T1000 (cell line): ENCODE measurements at regions not wholly inside any gene's neighbourhood (a gene's known extent, or its start where the extent isn't known, plus 50 kb on each side); places are given as distances from the start of the nearest gene placed in this dataset.
A peak's percentile ranks its signal among the peaks of the same experiment; 100 is the strongest.
"Not testable (repeated sequence)": the region's sequence is repeated elsewhere in the genome, so short reads cannot be mapped to it uniquely, and the experiment has no call there.

Source experiments
- DNase-seq: peaks from one replicate; lab custom pipeline; 2025; ENCODE audit warnings: mixed read lengths; lab: John Stamatoyannopoulos, UW

DNA sequence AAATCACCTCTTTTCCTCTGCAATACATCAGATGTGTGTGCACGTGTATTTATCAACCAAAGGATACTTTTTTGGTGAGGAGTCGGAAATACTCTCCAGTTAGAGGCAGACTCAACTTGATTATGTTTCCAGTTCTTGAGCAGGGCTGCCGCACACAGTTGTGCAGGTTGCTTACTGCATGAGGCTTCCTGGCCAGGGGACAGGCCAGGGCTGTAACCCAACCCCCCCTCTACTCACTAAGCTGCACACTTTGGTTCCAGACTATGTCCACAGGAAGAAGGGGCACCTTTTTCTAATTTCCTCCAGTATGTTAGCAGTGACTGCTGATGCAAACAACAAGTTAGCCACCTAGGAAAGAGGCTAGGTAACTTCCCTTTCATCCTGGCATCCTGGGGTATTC lies 476.9 kb upstream of the TBL1XR1 start:
- DNase-seq = no peak

DNA sequence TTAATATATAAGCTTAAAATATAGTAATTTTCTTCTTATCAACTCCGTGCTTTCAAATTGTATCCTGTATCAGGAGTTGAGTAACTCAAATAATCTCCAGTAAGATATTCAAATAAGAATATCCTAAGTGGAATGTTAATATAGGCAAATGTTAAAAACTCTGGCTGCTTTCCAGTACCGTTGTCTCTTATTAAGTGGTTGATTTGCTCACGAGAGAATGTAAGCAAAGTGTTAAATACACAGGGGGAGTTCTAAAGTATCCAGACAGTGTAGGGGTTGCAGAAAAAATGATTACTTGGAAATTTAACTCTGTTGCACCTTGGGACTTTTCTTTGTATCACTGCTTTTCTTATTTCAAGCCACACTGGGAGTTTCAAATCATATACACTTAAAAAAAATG lies 478.9 kb upstream of the TBL1XR1 start:
- no peak for DNase-seq

DNA sequence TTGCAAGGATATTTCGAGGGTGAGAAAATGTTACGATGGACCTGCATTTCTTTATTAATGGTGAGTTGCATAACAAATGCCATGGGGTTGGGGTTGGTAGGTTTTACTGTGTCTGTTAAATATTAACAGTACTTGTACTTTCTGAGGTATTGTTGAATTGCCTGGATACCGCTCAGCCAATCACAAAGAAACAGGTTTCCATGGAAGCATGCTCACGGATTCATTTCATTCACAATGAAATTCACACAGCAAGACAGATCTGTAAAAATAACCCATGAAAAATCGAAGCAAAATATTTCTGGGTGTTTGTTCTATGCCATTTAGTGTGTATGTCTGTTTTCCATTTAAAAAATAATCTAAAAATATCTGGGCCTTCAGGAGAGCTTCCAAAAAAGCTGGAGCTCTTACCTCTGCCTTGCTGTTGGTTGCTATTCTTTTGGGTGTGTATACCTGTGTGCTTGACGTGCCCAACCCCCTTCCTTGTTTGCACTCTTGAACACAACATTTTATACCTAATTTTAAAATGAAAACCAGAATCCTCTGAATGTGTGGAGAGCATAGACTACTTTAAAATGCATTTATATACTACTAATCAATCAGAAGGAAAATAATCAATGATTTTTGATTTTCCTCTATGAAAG lies 479.8 kb upstream of the TBL1XR1 start:
- DNase-seq = no peak

DNA sequence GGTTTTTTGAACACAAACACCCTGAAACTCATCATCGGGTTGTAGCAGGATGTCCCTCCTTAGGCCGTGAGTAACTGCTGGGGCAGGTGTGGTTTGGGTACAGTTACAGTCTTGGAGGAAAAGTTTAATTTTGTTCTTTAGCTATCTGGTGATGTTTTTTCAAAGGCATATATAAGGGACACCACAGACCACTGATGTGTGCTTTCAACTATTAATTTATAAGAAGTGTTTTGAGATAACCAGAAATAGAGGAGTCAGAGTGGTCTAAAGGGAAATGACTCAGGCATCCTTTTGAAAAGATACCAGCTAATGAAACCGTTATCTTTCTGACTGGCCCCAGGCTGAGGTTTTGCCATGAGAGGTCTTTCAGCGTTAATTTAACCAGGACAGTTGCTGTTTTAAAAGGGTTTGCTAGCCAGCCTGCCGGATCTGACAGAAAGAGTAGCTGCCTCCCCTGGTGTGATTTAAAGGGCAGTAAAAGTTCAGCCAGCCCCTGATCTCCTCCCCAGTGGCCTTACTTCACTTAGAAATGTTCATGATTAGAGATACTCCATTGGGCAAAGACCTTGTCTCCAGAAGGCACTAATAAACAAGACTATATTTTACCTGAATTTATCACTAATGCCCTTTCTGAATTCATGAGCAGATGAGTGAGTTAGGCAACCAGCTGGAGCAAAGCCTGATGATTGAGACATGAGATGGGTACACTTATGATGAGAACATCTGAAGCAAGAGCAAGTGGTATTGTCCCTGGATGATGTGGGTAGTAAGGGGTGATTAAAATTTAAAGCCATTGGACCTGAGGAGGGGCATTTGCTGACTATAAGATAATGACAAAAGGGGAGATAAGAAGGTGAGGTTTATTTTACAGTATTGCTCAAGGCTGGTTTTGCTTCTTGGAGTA lies 482.5 kb upstream of the TBL1XR1 start:
- peak; percentile 12 for DNase-seq

DNA sequence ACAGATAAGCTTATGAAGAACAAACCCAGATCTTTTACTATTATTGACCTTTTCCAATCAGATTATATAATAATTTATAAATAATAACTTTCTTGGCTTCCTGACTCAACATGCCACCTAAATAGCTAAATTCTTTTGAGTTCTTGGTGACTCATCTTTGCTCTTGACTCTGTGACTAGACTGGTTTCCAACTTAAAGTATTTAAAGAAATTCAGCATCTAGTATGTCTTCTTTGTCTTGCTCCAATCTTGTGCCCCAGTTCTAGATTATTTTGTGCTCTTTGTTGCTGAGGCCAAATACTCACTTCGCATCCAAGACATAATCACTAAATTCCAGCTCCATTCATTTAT lies 483.2 kb upstream of the TBL1XR1 start:
- DNase-seq = no peak

DNA sequence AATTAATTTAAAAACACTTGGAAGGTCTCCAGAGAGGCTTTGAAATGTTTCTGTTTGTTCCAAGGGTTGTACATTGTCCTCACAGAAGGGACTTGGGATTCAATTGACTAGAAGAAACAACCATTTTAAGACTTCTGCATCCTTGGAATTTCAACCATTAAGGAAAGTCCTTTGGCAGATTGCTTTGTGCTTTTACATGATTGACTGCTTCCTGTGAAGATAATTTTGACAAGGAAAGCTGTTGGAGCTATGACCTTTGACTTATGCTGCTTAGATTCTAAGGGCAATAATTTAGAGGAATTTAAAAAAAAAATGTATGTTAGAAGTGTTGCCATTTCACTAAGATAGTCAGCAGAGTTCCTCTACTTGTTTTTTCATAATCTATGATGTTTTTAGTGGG lies 483.9 kb upstream of the TBL1XR1 start:
- DNase-seq = no peak

DNA sequence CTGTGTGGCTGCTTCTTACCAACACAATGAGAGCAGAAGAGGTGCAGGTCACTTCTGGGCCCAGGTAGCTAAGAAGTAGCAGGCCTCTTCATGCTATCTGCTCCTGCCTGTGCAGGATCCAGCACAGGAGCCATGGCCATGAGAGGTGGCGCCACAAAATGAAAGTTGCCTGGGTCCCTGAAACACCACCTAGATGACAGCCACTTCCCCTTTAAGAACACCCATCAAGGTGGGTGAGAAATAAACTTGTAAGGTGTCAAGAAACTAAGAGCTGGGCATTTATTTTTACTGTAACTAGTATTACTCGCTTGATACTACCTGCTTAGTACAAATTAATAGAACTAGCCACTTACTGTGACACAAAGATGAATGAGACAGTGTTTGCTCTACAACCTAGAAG lies 484.6 kb upstream of the TBL1XR1 start:
- DNase-seq = no peak

DNA sequence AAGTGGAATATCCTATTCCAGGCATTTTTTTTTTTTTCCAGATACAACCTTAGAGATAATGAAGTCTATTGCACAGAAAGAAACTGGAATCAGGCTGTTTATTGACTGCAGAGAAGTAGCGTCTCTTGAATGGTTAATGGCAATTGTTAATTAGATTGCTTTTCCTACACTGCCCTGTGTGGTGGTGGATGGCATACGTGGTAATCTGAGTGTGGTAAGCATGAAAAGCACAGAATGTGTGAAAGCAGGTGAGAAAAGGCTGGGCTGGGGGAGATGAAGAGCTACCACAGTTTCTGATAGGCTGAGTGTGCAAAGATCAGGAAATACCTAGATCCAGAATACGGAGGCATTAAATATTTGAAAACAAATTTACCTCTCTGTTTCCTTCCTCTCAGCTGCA lies 486.3 kb upstream of the TBL1XR1 start:
- no peak for DNase-seq

DNA sequence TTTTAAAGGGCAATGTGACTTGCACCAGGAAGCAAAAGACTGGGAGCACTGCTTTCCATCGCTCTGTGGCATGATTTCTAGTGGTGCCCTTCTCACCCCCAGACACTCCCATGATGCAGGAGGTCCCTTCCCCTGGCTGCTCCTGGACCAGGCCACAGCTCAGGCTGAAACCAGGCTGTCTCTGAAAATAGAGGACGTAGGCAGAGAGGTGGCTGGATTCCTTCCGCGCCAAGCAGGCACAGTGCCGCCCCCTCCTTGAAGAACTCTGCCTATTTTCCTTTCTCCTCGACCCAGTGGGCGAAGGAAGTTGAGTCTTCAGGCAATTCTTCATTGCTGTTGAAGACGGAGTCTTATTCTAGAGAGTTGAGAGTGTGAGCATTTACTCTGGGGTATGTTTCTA lies 489.4 kb upstream of the TBL1XR1 start:
- no peak for DNase-seq

DNA sequence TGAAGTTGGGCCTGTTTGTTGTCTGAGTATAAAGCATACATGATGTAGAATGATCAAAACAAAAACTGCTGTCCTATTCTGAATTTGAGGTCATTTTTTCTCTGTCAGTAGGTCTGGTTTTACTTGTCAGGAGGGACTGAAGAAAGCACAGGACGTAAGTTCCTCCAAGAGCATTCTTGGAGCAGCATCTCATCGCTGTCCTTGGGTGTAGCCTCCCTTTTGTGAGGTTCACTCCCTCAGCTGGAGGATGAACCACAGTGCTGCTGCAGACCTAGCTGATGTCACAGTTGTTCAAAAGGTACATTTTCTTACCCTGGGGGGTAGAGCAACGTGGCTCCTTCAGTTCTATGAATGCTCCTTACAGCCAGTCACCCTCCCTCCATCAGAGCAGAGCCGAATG lies 490.0 kb upstream of the TBL1XR1 start:
- no peak for DNase-seq

DNA sequence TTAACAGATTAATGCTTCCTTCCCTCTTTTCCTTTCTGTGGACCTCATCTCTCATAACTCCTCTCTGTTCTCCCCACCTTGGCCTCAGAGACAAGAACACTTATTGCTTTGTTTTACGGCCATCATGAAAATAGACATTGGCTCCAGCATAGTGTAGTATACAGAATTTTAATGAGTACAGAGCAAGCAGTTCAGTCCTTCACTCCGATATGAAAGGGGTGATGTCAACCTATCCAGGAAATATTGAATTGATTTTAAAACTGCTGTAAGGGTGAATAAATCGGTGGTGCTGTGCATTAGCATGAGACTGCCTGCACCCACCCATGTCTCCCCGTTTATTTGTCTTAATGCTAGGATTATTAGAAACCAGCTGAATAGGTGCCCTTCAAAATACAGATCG lies 490.9 kb upstream of the TBL1XR1 start:
- DNase-seq = no peak

DNA sequence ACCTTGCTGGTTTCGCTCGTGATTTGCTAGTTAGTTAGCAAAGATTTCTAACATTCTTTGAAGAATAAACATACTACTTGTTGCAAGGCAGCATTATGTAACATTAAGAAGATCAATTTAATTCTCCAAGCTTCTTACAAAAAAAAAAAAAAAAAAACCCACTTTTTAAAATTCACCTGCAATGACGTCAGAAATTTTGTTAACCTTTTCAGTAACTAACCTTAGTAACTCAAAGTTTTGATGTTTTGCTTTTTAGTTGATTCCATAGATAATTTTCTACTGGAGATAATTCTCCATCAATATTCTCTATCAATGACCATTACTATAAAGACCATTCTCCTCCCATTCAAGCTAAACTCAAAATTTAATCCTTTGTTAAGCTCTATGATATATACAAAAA lies 491.8 kb upstream of the TBL1XR1 start:
- DNase-seq = no peak

DNA sequence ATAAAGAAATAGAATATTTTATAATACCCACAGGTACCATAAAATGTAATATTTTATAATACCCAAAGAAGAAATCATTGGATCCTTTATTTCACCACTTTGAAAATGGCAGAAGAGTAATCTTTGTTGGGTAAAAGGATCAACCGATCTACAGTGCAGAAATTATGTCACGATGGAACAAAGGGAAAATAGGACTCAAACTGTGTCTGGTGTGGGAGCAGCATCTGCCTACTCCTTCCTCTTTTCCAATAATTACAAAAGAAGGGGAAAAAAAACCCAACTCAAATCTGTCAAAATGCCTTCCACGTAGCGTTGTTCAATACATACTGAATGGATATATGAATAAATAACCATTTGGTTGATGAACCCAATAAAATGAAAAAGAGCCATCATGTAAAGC lies 492.6 kb upstream of the TBL1XR1 start:
- no peak for DNase-seq

DNA sequence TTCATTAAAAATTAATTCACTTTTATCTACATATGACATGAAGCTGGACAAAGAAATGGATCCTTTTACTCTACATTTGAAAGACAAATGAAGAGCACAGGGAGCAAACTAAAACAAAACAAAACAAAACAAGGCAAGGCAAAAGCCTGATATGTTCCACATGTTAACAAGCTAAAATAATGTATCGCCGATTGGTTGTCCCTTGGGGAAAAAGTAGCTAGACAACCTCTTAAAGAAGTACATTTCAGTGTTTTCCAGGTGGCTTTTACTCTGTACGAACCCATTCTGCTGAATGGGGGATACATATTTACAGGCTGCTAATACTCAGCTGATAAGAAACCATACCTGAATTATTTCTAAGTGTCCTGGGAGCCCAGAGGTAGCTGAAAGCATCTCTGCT lies 493.0 kb upstream of the TBL1XR1 start:
- DNase-seq = no peak

DNA sequence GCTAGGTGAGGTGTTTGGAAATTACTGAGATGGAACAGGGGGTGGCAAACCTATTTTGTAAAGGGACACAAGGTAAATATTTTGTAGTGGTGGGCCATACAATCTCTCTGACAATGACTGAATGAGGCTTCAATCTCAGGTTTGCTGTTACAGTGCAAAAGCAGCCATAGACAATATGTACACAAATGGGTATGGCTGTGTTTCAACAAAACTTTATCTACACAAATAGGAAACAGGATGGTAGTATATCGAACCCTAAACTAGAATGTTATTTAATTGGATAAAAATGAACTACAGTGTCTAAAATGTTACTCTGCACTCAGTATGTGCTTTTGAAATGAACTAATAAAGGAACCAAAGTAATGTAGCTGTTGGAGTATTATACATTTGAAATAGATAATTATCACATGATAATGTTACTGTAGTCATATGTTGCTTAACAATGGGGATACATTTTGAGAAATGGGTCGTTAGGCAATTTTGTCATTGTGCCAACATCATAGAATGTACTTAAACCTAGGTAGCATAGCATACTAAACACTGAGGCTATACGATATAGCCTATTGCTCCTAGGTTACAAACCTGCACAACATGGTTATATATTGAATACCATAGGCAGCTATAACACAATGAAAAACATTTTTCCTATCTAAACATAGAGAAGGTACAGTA lies 495.2 kb upstream of the TBL1XR1 start:
- DNase-seq = no peak

DNA sequence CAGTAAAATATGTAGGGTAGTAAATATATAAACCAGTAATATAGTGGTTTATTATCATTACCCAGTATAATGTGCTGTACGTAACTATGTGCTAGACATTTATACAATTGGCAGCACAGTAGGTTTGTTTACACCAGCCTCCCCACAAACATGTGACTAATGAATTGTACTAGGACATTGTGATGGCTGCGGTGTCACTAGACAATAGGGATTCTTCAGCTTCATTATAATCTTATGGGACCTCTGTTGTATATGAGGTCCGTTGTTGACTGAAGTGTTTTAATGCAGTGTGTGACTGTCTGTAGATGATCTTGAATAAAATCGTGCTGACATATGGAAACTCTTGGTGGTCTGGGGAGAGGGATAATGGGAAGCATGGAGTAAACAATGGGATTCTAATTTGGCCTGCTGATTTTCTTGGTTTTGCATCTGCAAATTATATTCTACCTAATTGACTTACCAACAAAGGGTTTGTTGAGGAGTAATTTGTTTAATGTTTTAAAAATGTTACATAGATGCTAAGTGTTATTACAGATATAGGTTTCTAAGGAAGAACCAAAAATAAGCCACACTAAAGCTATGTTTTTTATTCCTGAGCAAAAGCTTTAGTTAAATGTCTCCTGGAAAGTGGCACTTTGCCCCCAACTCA lies 496.5 kb upstream of the TBL1XR1 start:
- no peak for DNase-seq

DNA sequence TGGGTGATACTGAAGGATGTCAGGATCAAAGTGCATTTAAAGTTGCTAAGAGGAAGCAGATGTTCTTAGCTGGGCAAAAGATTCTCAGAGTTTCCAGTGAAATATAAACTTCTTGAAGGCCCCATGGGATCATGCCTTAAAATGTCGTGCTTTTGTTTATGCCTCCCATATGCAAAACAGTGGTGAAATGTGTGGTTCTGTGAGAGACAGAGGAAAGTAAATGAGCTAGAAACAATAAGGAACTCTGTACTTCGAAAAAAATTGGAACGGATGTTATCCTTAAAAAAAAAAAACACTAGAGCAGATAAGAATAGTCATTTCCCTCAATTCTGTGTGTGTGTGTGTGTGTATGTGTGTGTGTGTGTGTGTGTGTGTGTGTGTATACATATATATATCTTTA lies 497.0 kb upstream of the TBL1XR1 start:
- DNase-seq = no peak

DNA sequence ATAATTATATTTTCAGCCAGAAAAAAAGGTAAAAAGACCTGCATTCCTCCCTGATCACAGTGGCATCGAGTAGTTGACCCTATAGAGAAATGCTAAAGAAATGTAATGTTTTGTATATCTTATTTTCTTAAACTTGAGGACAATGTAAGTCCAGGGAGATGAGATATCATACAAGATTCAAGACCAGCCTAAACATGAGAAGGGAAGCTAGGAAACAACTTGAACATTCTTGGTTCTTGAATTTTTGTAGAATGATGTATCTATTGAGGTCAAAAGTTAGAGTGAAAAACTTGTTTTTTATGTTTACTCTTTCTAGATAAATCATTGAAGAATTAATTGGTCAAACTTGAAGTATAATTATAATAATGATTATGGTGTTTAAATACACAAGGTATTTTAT lies 497.7 kb upstream of the TBL1XR1 start:
- no peak for DNase-seq

DNA sequence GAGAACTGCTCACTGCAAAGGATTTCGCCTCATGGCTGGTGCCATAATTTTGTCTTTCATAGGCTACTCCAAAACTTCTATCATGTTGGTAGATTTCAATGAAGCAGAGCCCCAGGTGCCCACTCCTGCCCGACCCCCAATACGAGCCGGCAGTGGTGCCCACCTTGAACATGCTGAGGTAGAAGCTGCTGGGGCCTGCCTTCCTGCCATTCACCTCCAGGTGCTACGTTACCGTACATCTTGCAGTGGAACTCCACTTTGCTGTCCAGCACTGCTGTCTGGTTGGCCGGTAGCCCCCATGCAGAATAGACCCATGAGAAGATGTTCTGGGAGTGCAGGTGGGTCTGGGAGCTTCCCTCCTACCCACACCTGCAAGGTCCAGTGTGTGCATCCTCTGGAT lies 502.8 kb upstream of the TBL1XR1 start:
- DNase-seq = no peak

DNA sequence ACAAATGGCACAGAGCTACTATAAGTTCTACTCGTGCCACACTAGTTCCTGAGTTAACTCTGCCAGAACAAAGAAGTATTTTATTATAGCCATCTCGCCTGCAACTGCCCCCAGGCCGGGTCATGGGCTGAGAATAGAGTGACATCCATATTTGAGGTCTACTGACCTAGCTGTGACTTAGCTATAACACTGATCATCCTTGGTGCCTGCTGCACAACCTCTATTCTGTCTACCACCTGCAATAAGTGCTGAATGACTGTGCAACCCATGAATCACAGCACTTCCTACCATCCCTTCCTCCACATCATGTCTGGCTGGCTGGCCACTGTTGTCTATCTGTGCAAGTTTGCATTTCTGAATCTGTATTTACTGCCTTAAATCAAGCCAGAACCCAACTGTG lies 506.5 kb upstream of the TBL1XR1 start:
- DNase-seq = no peak

DNA sequence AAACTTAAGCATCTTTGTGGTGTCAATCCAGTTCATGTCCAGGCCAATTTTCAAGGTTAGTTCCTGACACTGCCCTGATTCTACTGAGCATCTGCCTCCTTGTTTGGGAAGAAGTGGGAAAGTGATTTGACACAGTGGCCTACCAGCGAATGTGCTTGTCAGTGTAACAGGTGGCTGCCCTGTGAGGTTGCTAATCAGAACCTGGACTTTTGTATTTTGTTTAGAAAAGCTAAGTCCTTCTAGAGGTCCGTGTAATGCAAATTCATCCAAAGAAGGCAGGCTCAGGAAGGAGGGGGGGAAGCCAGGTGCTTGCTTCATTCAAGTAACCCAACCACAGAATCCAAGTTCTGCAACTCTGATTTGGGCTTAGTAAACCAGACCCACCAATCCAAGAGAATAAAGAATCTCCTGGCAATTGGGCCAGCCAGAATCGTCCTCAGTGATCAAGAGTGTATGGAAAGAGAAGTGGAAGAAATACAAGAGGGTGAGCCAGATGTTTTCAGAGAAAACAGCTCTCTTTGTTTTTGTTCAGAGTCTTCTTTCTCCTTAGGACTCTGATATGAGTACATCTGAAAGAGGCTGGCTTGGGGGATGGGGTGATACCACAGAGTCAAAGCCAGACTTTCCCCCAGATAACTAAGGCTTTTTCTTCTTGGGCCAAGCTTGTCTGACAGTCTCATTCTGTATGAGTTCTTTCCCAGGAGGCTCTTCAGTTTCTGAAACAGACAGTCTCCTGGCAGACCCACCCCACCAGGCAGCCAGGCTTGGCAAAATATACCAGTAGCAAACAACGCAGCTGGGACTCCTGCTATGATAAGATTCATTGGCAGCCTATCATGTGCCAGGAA lies 508.9 kb upstream of the TBL1XR1 start:
- DNase-seq = no peak

DNA sequence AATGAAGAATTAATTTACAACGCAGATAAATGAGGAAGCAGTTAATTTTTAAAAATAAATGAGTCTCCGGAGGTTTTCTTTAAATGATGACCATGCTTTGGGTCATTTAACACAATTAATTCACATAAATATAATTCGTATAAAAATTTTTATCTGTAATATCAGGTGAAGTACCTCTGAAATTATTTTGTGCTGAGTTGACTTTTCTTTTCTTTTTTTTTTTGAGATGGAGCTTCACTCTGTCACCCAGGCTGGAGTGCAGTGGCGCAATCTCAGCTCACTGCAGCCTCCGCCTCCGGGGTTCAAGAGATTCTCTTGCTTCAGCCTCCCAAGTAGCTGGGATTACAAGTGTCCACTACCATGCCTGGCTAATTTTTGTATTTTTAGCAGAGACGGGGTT lies 512.2 kb upstream of the TBL1XR1 start:
- DNase-seq = not testable (repeated sequence)
